HG02763 (cell line): ENCODE measurements at regions not wholly inside any gene's neighbourhood (a gene's known extent, or its start where the extent isn't known, plus 50 kb on each side); places are given as distances from the start of the nearest gene placed in this dataset.

Source experiments
- ATAC-seq: cut with Tn5 transposase; IDR thresholded peaks from one replicate; pipeline ENCODE4 v1.9.1; 2021; ENCODE audit warnings: mild to moderate bottlenecking, moderate library complexity; ENCODE audit not compliant: unreplicated experiment

DNA sequence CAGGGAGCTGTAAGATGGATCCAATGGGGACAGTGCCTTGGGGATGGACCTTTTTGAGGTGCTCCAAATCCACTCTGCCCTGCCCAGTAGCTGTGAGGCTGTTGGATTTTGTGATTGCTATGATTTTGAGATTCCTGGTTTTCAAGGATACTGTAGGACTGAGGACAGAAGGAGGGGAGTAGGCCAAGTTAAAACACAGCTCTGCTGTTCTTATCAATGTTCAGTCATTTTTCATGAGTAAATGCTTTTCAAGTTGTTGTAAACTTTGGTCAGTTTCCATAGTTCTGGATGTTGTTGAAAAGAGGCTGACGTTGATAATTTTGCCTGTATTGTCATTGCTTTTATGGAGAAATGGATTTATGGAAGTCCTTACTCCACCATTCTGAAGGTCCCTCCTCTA lies 361.2 kb downstream of the ZNF516 start:
- no peak for ATAC-seq

DNA sequence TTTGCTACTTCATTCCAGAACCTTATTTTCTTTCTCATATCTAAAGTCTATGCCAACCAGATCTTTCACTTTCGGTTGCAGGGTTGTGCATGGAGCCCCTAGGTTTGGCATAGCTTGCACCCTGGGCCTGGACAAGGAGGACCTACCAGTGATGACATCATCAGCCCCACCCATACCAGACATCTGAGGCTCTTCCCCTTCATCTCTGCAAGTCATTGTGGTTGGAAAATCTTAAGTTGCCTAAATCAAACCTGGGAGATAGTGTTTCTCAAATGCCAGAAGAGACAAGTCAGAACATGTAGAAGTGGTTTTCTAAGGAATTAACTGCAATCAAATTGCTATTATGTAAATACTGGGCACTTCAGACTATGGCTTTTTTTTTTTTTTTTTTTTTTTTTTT lies 363.3 kb downstream of the ZNF516 start:
- no peak for ATAC-seq

DNA sequence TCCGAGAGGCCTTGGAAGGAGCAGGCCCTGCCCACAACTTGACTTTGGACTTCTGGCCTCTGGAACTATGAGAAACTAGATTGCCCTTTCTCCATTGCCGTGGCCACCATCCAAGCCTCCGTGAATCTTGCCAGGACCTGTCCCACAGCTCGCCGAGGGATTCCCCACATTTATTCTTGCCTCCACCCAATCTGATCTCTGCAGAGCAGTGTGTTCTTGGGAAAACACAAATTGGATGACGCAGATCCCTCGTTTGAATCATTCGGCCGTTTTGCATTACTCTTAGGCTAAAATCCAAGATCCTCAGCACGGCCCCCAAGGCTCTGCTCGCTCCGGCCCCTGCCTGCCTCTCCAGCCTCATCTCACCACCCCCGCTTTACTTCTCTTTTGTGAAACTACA lies 364.2 kb downstream of the ZNF516 start:
- no peak for ATAC-seq

DNA sequence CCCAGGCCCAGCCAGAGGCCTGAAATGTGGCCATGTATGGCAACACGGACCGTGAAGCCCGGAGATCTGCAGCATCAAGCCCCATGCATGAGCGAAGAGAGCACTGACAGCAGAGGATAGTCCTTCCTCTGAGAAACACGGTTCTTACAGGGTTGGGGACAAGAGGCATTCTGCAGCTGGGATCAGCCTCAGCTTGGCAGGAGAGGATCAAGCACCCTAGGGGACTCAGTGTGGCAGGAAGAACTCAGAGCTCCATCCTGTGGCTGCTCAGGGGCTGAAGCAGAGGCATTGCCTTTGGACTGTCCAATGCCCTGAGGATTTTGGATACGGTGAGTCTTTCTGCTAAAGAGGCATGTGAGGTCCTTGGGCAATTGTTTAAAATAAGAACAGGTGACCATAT lies 368.7 kb downstream of the ZNF516 start:
- no peak for ATAC-seq

DNA sequence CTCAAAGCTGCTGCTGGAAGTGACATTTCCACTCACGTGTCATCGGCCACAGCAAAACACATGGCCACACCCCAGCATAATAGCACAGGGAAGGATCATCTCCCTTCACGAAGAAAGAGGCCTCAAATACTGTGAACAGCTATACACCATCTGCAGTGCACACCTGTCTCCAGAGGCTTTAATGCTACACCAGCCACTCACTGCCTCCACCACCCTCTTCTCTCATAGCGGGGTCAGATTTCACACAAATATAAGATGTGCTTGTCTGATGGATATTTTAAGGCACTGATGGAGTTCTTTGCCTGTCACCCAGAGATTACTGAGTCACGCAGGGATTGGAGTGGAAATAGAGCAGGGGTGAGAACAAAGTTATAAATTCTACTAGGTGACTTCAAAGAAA lies 374.0 kb downstream of the ZNF516 start:
- no peak for ATAC-seq

DNA sequence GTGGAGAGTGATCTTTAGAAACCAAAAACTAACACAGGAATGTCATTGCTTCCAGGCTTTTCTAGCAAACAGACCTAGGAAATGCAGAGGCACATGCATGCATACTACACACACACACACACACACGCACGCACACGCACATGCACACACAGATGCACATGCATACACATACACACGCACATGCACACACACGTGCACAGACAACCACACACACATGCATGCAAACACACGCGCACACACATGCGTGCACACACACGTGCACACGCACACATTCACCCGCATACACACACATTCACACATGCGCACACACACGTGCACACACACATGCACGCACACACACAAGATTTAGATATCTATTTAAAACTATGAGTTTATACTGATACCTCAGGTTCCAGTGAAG lies 379.5 kb downstream of the ZNF516 start:
- no peak for ATAC-seq

DNA sequence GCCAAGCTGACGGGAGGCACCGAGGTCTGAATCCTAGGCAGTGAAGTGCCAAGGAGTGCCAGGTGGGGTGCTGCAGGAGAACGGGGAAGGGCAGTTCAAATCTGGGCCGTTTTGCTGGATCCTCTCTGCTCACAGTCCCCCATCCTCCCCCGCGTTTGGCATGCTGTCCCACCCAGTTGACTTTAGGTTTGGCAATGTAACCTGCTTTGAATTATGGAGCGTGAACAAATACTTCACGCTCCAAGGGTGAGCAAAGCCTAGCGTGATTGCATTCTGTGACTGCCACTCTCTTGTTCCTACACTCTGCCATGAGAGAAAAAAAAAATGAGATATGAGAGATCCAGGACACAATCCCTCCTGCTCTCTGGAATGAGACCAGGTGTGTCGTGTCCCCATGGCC lies 381.9 kb downstream of the ZNF516 start:
- ATAC-seq: no peak

GRCh38 chr18:76102626-76103025 lies 392.4 kb downstream of the ZNF516 start:
- no peak for ATAC-seq

- ATAC-seq: no peak
Measured at GRCh38 chr18:76102156-76102555, 392.9 kb downstream of the ZNF516 start.

DNA sequence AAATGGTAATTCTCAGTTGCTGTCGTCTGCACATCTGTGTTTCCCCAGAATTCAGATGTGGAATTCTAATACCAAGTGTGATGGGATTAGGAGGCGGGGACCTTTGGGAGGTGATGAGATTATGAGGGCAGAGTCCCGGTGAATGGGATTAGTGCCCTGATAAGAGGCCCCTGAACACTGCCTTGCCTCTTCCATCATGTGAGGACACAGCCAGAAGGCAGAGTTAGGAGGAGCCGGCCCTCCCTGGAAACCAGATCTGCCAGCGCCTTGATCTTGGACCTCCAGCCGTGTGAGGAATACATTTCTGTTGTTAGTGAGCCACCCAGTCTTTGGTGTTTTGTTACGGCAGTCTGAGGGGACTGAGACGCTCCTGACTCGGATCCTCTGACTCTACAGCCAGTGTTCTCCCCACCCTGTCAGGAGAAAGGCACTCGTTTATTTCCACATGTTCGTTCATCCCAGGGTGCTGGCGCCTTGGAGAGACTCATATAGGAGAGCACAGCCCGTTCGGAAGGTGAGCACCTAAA lies 395.0 kb downstream of the ZNF516 start:
- no peak for ATAC-seq

DNA sequence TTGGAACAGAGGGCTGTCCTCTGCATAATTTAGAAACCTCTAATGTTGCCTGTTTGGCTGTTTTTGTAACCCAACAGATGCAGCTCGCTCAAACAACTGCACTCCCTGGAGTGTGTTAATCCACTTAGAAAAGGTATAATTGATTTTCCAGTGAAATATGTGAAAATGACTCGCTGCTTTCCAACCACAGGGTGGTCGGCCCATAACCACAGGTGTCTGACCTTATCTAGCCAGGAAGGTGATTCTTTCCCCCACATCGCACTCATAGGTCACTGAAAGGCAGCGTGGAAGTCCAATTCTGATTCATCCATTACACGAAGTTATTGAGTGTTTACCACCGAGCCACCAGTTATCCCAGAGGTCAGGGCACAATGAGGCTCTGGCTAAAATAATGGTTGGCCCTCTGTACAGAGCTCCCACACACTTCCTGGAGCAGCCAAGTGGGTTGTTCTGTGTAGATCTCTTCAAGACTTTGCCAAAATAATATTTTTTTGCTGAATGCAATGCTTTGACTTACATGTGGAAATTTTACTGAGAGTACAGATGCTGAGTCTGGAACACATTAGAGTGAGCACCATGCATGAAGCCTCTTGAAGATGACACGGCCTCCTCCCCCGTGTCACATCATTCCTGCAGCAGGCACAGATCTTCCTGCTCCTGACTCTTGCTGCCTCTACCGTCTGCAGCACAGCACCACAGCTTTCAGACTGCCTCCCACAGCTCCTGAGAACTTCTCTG lies 396.2 kb downstream of the ZNF516 start:
- no peak for ATAC-seq

DNA sequence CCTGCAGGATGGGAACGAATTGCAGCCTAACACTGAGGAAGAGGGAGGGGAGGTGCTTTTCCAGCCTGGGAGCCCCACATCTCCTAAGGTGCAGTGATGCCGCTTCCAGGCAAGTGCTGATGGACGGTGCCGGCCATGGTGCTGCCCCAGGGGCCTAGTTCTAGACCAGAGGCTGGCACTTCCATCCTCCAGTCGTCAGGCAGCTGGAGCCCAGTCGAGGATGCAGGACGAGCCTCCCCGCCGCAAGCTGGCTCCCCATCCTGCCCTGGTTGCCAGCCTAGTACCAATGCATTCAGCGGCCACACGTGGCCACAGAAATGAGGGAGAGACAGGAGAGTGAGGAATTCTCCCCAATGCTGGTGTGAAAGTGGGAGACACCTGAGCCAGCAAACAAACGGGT lies 413.5 kb downstream of the ZNF516 start:
- no peak for ATAC-seq

GRCh38 chr18:76080430-76080829 lies 414.6 kb downstream of the ZNF516 start:
- no peak for ATAC-seq

DNA sequence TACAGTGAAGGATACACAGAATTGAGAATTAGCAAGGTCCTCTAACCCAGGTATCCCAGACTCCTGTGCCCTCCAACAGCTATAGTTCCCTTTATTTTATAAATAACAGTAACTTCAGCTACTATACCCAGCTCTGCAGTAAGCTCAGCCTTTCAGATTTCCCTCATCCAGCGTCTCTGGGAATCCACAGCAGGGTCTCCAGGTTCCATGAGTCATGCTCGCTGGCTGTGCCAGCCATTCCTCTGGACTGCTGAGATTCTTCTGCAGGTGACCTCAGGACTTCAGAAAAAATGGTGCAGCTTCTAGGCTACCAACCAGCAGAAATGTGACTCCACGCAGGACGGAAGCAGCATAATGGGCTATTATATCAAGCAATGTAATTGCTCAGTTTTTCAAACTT lies 419.3 kb downstream of the ZNF516 start:
- ATAC-seq: no peak

GRCh38 chr18:76064998-76065397 lies 430.0 kb downstream of the ZNF516 start:
- no peak for ATAC-seq

DNA sequence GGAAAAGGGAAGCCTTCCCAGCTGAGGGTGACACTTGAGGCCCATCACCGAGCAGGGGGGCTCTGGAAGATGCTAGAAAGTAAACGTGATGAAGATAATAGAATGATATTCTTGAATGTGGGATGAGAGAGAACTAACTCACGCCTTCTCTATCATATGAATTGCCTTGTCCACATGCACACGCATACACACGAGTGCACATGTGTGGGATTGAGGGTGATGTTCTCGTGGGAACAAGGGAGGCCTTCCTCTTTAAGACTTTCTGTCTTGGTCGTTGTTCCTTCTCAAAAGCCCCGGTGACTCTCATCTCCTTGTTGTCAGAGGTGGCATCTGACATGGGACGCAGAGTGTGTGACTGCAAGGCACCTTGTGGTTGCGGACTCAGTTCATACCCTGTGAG lies 436.9 kb downstream of the ZNF516 start:
- ATAC-seq: no peak

- no peak for ATAC-seq
Measured at GRCh38 chr18:76057386-76057785, 437.7 kb downstream of the ZNF516 start.

DNA sequence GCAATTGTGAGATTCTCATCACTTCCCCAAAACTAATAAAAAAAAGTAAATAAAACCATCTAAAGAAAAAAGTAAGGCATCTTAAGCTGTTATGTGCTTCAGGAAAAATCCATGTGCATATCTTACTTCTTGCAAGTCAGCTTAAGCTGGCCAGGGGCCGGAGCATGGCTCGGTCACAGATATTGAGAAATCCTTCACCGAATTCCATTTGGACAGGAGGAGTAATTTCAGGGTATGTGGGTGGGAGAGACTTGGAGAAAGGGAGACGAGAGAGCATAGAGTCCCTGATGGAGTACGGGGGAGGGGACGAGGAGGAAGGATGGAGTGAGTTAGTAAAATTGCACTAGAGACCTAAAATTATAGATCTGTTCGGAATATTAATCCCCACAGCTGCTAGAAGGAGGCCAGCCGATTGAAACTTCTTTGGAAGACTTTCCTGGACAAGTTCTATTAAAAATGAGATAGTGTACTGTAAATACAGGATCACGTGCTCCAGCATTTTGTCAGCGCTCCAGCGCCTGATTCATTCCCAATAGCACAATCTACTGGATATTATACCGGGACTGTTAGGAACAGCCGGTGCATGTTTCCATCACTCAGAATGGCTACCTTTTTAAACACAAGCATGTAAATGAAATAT lies 438.5 kb downstream of the ZNF516 start:
- ATAC-seq: no peak

DNA sequence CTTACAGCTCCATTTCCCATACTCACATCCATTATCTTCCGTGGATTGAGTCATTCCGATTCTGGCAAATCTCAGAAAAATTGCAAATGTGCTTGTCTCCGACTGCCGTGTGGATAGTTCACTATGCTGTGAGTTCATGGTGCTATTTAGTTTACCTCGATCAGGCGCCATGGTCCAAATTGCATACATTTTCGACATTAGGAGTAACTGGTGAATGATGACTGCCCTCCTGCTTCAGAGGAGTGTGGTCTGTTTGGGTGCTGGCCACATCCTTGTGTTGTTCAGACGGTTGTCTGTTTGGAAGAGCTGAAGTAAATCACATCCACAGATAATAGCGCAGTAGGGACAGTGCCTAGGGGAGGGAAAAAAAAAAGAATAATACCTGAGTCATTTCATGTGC lies 439.5 kb downstream of the ZNF516 start:
- no peak for ATAC-seq

DNA sequence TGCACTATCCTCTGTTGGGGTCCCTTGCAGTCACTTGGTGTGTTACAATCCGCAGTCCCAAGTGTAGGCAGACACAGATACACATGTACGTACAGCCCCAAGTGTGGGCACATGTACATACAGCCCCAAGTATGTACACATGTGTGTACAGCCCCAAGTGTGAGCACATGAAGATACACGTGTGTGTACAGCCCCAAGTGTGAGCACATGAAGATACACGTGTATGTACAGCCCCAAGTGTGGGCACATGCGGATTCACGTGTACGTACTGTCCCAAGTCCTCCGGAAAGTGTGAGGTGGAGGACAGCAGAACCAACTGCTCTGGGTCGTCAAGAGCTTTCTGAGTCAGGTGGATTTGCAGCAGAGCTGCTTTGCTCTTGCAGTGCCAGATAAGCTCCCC lies 440.0 kb downstream of the ZNF516 start:
- no peak for ATAC-seq

DNA sequence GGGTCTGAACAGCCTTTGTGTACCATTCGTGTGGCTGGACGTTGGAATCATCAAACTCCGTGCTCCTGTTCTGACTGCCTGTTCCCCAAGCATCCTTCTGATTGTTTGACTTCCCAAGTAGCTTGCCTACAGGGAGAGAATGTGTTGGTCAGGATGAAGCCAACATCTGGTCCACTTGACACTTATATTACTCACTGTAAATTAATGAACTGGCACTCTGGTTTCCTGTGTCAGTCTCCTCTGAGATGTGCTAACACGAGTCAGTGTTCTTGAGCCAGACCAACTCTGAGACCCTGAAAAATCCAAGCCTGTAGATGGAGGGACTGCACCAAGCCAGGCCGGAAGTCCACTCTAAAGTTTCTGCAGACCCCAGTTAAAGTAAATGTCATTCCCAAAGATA lies 440.9 kb downstream of the ZNF516 start:
- no peak for ATAC-seq

GRCh38 chr18:76053551-76053950 lies 441.5 kb downstream of the ZNF516 start:
- ATAC-seq: no peak

- no peak for ATAC-seq
Measured at GRCh38 chr18:76052227-76052595, 442.8 kb downstream of the ZNF516 start.
